Fibroblast of lung (primary cell): ENCODE measurements at regions not wholly inside any gene's neighbourhood (a gene's known extent, or its start where the extent isn't known, plus 50 kb on each side); places are given as distances from the start of the nearest gene placed in this dataset.
"Not testable (repeated sequence)": the region's sequence is repeated elsewhere in the genome, so short reads cannot be mapped to it uniquely, and the experiment has no call there.

Experiments
- DNase-seq, 2 donors: peaks; one replicate each; pipeline versions ENCODE4 v3.0.0 to v3.0.0-alpha.2; 2010; ENCODE audit warnings: low read depth in 2 of 2
- H2AFZ ChIP-seq: 2 replicates; pipeline ENCODE4 v1.5.1; 2012; ENCODE audit warnings: low read length, control low read depth, inconsistent platforms
- H3K27ac ChIP-seq: 2 replicates; pipeline ENCODE4 v1.5.1; 2011; ENCODE audit warnings: low read length, control low read depth; ENCODE audit not compliant: insufficient read depth
- H3K27me3 ChIP-seq: 2 replicates; pipeline ENCODE4 v1.5.1; 2011; ENCODE audit warnings: mild to moderate bottlenecking, low read length; ENCODE audit not compliant: control insufficient read depth, insufficient read depth
- H3K36me3 ChIP-seq: 2 replicates; pipeline ENCODE4 v1.5.1; 2011; ENCODE audit warnings: low read length; ENCODE audit not compliant: control insufficient read depth, insufficient read depth
- H3K4me1 ChIP-seq: 2 replicates; pipeline ENCODE4 v1.5.1; 2011; ENCODE audit warnings: low read length; ENCODE audit not compliant: control insufficient read depth, insufficient read depth; ENCODE audit errors: extremely low read depth
- H3K4me2 ChIP-seq: 2 replicates; pipeline ENCODE4 v1.5.1; 2011; ENCODE audit warnings: low read length, control low read depth; ENCODE audit not compliant: insufficient read depth; ENCODE audit errors: extremely low read depth
- H3K4me3 ChIP-seq, 4 experiments: fragments of 200-600 bp in 1 of 4; sonication (generic) in 1 of 4; replicated peaks in 1 of 4; 2 replicates each; pipeline ENCODE4 v1.5.1; 2011 to 2016; ENCODE audit warnings: low read length in 4 of 4, low read depth in 3 of 4, mild to moderate bottlenecking in 3 of 4, control low read depth in 2 of 4, inconsistent platforms in 1 of 4, mixed read lengths in 1 of 4; ENCODE audit not compliant: insufficient read depth in 1 of 4; ENCODE audit errors: control extremely low read depth in 1 of 4
- H3K79me2 ChIP-seq: 2 replicates; pipeline ENCODE4 v1.5.1; 2012; ENCODE audit warnings: mild to moderate bottlenecking, low read length, inconsistent platforms; ENCODE audit not compliant: control insufficient read depth, insufficient read depth
- H3K9ac ChIP-seq: 2 replicates; pipeline ENCODE4 v1.5.1; 2011; ENCODE audit warnings: mild to moderate bottlenecking, low read length, control low read depth; ENCODE audit not compliant: insufficient read depth
- H3K9me3 ChIP-seq: 2 replicates; pipeline ENCODE4 v1.5.1; 2012; ENCODE audit warnings: low read depth, low read length; ENCODE audit not compliant: control insufficient read depth, insufficient read depth
- H4K20me1 ChIP-seq: 2 replicates; pipeline ENCODE4 v1.5.1; 2011; ENCODE audit warnings: low read length; ENCODE audit not compliant: control insufficient read depth, insufficient read depth; ENCODE audit errors: extremely low read depth
- EZH2 ChIP-seq: IDR thresholded peaks from 2 replicates; pipeline ENCODE4 v1.5.1; 2012; ENCODE audit warnings: low read length, control low read depth, mild to moderate bottlenecking; ENCODE audit errors: missing control alignments
- TF ChIP-seq, protein P1 (sequence below), 2 donors: IDR thresholded peaks in 1 of 2; conservative IDR thresholded peaks in 1 of 2; 1 replicate in 1 of 2; 2 replicates in 1 of 2; pipeline ENCODE4 v1.5.1; 2011 to 2012; ENCODE audit warnings: low read length in 2 of 2, control low read depth in 1 of 2, inconsistent platforms in 1 of 2, low read depth in 1 of 2, mild to moderate bottlenecking in 1 of 2

DNA sequence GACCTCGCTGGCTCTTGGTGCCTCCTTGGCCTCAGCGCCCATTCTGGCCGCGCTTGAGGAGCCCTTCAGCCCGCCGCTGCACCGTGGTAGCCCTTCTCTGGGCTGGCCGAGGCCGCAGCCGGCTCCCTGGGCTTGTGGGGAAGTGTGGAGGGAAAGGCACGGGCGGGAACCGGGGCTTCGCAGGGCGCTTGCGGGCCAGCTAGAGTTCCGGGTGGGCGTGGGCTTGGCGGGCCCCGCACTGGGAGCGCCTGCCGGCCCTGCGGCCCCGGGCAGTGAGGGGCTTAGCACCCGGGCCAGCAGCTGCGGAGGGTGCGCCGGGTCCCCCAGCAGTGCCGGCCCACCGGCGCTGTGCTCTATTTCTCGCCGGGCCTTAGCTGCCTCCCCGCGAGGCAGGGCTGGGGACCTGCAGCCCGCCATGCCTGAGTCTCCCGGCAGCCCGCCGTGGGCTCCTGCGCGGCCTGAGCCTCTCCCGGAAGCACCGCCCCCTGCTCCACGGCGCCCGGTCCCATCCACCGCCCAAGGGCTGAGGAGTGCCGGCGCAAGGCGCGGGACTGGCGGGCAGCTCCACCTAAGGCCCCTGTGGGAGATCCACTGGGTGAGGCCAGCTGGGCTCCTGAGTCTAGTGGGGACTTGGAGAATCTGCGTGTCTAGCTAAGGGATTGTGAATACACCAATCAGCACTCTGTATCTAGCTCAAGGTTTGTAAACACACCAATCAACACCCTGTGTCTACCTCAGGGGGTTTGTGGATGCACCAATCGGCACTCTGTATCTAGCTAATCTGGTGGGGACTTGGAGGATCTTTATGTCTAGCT lies 141.1 kb downstream of the SLCO4C1 start:
- H3K9me3 ChIP-seq, H3K27me3 ChIP-seq, H2AFZ ChIP-seq, H3K9ac ChIP-seq, H3K27ac ChIP-seq, H4K20me1 ChIP-seq, H3K79me2 ChIP-seq, H3K4me2 ChIP-seq, H3K4me1 ChIP-seq, DNase-seq, H3K4me3 ChIP-seq, H3K36me3 ChIP-seq: not testable (repeated sequence)

DNA sequence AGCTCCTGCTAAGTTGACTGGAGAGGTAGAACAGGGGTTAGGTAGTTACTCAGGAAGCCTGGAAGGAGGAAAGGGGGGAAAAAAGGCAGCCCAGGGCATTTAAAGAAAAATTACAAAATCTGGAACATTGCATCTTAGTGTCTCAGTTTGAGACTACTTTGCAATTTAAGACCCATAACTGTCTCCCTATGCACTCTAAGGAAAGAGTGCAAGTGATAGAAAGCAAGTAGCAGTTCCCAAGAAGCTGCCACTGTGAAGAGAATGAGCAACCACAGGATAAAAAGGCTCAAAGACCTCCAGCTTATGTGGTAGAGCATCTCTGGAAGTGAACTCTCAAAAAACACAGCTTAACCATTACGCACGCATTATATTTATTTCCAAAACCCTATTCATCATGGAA lies 141.8 kb downstream of the SLCO4C1 start:
- Histone ChIP-seq H3K4me3 (no peak overlapping the region), H3K36me3 (no peaks in the 10 kb centered on the region)

DNA sequence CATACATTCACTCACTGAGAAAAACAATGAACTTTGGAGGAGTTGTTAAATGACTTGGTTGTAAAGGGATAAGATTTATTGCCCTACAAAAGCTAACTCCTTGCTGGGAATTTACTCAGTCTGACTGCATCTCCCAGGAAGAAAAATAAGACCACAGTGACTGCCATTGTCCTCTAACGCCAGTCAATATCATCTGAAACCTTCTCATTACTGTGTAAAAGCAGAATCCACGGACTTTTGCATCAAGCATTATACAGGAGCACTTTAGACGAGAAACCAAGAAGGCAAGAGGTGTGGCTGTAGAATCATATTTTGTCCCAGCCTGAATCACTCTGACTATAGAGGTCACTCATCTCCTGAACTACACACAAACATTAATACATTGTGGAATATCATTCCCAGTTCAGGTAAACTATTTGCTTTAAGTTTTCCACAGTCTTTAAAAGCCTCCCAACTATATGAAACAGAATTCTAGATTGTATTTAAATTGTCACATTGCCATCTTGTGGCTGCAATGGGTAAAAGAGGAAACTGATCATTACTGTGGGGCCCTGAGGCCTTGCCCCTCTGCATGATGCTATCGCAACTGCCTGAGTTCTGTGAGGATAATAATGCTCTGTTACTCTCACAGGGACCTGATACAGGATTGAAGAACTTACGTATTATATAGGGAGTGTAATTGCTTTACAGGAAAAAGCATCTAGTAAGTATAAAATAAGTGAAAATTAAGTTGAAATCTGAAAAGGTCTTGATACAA lies 142.9 kb downstream of the SLCO4C1 start:
- H3K9ac ChIP-seq, result no peak overlapping the region
- no peaks in the 10 kb centered on the region for H3K27me3 ChIP-seq
- H4K20me1 ChIP-seq, result no peaks in the 10 kb centered on the region
- no peaks in the 10 kb centered on the region for H3K79me2 ChIP-seq
- no peak overlapping the region for H3K27ac ChIP-seq
- H2AFZ ChIP-seq, result no peak overlapping the region
- no peak overlapping the region for H3K4me3 ChIP-seq
- no peaks in the 10 kb centered on the region for H3K36me3 ChIP-seq
- TF ChIP-seq, protein P1, sequence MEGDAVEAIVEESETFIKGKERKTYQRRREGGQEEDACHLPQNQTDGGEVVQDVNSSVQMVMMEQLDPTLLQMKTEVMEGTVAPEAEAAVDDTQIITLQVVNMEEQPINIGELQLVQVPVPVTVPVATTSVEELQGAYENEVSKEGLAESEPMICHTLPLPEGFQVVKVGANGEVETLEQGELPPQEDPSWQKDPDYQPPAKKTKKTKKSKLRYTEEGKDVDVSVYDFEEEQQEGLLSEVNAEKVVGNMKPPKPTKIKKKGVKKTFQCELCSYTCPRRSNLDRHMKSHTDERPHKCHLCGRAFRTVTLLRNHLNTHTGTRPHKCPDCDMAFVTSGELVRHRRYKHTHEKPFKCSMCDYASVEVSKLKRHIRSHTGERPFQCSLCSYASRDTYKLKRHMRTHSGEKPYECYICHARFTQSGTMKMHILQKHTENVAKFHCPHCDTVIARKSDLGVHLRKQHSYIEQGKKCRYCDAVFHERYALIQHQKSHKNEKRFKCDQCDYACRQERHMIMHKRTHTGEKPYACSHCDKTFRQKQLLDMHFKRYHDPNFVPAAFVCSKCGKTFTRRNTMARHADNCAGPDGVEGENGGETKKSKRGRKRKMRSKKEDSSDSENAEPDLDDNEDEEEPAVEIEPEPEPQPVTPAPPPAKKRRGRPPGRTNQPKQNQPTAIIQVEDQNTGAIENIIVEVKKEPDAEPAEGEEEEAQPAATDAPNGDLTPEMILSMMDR (conservative IDR thresholded peaks at IDR 0.05 in 1 of 2, IDR thresholded peaks at IDR 0.05 in 1 of 2; ENCODE audit: low read depth in 1 of 2, low read length in 2 of 2), result no peak
- TF ChIP-seq EZH2, result no peak
- H3K9me3 ChIP-seq, result no peaks in the 10 kb centered on the region
- no peaks in the 10 kb centered on the region for H3K4me1 ChIP-seq
- H3K4me2 ChIP-seq, result no peak overlapping the region
- no peak for DNase-seq

More for the DNA sequence above, 141.8 kb downstream of the SLCO4C1 start:
- Histone ChIP-seq H3K27me3 (no peaks in the 10 kb centered on the region), H3K4me2 (no peak overlapping the region), H4K20me1 (no peaks in the 10 kb centered on the region), H3K9me3 (no peaks in the 10 kb centered on the region), H3K9ac (no peak overlapping the region), H2AFZ (no peak overlapping the region), H3K4me1 (no peaks in the 10 kb centered on the region), H3K79me2 (no peaks in the 10 kb centered on the region), H3K27ac (no peak overlapping the region)
- TF ChIP-seq EZH2, result no peak
- TF ChIP-seq, protein P1 (conservative IDR thresholded peaks at IDR 0.05 in 1 of 2, IDR thresholded peaks at IDR 0.05 in 1 of 2; ENCODE audit: low read depth in 1 of 2, low read length in 2 of 2), result no peak
- no peak for DNase-seq
